ENCODE measurements at regions not wholly inside any gene's neighbourhood (a gene's known extent, or its start where the extent isn't known, plus 50 kb on each side); places are given as distances from the start of the nearest gene placed in this dataset.
"Not testable (repeated sequence)": the region's sequence is repeated elsewhere in the genome, so short reads cannot be mapped to it uniquely, and the experiment has no call there.

GRCh38 chr11:29627541-29627940 is 389.3 kb downstream of the KCNA4 start:
- DNase-seq (ENCODE audit: extremely low read depth, low read depth), result no peak
- no peak for TF ChIP-seq CTCF (IDR thresholded peaks at IDR 0.05; ENCODE audit: low read depth, low read length, missing control alignments)
- no peak overlapping the region for H3K4me3 ChIP-seq (replicated peaks; ENCODE audit: low read depth, low read length)

GRCh38 chr11:29623144-29623722 is 393.6 kb downstream of the KCNA4 start:
- TF ChIP-seq CTCF (IDR thresholded peaks at IDR 0.05; ENCODE audit: low read depth, low read length, missing control alignments), result no peak
- no peak for DNase-seq (ENCODE audit: extremely low read depth, low read depth)
- no peak overlapping the region for H3K4me3 ChIP-seq (replicated peaks; ENCODE audit: low read depth, low read length)

GRCh38 chr11:29616611-29617010 is 400.2 kb downstream of the KCNA4 start:
- no peak for DNase-seq (ENCODE audit: extremely low read depth, low read depth)
- no peak overlapping the region for H3K4me3 ChIP-seq (replicated peaks; ENCODE audit: low read depth, low read length)
- TF ChIP-seq CTCF (IDR thresholded peaks at IDR 0.05; ENCODE audit: low read depth, low read length, missing control alignments), result no peak

GRCh38 chr11:29612423-29612822 is 404.4 kb downstream of the KCNA4 start:
- DNase-seq (ENCODE audit: extremely low read depth, low read depth), result no peak
- no peak overlapping the region for H3K4me3 ChIP-seq (replicated peaks; ENCODE audit: low read depth, low read length)
- no peak for TF ChIP-seq CTCF (IDR thresholded peaks at IDR 0.05; ENCODE audit: low read depth, low read length, missing control alignments)

GRCh38 chr11:29606330-29607031 is 410.3 kb downstream of the KCNA4 start:
- no peak for DNase-seq (ENCODE audit: extremely low read depth, low read depth)
- TF ChIP-seq CTCF (IDR thresholded peaks at IDR 0.05; ENCODE audit: low read depth, low read length, missing control alignments), result no peak
- H3K4me3 ChIP-seq (replicated peaks; ENCODE audit: low read depth, low read length), result no peak overlapping the region

GRCh38 chr11:29600151-29600575 is 416.7 kb downstream of the KCNA4 start:
- not testable (repeated sequence) for H3K4me3 ChIP-seq (replicated peaks; ENCODE audit: low read depth, low read length); DNase-seq (ENCODE audit: extremely low read depth, low read depth)

GRCh38 chr11:29584342-29584741 is 432.5 kb downstream of the KCNA4 start:
- no peak overlapping the region for H3K4me3 ChIP-seq (replicated peaks; ENCODE audit: low read depth, low read length)
- no peak for DNase-seq (ENCODE audit: extremely low read depth, low read depth)
- TF ChIP-seq CTCF (IDR thresholded peaks at IDR 0.05; ENCODE audit: low read depth, low read length, missing control alignments), result no peak
